AG20443 (cell line): ENCODE measurements at regions not wholly inside any gene's neighbourhood (a gene's known extent, or its start where the extent isn't known, plus 50 kb on each side); places are given as distances from the start of the nearest gene placed in this dataset.
"Not testable (repeated sequence)": the region's sequence is repeated elsewhere in the genome, so short reads cannot be mapped to it uniquely, and the experiment has no call there.

Source experiments
- DNase-seq: peaks from one replicate; pipeline ENCODE4 v3.0.0; 2012; ENCODE audit warnings: low spot score, mixed read lengths

DNA sequence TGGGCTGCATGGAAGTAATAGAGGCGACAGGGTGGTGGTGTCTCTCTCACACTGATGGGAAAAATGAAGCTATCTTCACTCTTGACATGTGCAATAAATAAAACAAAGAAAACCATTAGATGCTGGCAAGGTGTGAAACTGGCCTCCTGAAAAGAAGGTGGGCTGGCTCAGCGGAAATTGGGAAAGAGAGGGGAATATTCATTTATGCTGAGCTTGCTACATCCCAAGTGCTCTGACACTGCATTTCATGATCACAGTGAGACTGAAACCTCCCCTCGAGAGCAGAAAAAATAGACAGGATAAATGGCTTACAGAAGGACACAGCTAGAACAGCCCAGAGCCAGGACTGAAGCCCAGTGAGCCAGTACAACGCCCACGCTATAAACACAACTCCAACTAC, 112.1 kb upstream of the SMLR1 start:
- DNase-seq: no peak

DNA sequence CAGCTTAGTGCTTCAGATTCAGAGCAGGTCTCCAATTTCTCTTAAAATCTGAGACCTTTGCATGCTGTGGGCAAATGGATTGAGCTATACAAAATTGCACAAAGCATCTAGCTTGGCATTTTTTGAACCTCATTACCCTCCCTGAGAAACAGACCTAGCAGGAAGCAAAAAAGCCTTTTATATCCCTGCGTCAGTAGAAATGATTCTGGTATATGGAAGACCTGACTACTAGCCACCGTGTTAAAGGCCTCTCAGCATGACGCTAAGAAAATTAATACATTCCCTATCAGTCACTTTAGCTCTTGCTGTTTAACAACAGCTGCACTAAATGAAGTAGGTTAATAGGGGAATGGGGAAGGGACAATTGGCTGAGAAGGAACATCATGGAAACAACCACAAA, 110.7 kb upstream of the SMLR1 start:
- no peak for DNase-seq

DNA sequence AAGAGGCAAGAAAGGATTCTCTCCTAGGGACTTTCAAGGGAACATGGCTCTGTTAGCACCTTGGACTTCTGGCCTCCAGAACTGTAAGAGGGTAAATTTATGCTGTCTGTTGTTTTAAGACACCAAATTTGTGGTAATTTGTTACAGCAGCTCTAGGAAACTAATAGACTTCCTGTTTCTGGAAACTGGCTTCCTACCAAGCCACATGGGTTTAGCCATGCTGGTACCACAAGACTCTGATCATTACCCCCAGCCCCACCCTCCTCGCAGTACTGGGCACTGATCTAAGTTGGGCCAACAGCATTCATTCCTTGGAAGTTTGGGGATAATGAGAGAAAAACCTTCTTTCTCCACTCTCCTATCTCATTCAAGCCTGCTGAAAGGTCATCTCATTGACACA, 109.5 kb upstream of the SMLR1 start:
- no peak for DNase-seq

DNA sequence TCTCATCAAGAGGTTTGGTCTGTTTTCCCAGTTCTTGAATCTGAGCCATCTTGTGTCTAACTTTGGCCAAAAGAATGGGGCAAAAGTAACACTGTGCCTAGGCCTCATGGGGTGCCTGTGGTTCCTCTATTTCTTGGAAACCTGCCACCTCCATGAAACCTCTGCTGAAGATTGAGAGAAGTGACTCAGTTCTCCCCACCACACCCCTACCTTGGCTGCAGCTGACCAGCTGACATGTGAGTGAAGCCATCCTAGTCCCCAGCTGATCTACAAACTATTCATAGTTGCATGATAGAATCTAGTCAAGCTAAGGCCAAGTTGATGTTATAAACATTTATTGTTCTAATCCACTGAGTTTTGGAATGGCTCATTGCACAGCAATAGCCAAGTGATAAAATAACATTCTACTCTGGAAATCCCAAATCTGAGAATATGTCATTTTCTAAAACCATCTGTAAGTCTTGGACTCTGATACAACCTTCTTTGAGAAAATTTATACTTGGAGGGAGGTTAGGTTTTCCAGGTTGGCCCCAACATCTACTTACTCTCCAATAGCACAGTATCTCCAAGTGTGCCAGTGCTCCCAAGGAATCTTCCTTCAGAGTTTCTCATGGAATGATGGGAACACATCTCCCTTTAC, 107.0 kb upstream of the SMLR1 start:
- no peak for DNase-seq

DNA sequence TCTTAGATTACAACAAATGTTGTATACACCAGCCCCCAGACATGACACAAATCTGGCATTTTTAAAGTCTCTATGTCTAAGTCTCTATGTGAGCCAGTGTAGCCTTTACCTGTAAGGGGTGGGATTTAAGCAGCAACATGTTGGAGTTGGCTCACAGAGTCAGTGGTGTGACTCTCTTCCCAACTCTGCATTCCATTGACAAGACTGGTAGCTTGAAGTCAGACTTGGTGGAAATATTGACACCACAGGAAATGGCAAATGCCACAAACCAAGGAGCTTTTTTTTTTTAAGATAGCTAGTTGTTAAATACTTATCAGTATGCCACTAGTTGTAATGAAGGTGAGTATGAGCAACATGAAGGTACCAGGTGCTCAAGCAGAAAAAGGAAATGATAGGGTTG, 103.1 kb upstream of the SMLR1 start:
- DNase-seq: no peak

DNA sequence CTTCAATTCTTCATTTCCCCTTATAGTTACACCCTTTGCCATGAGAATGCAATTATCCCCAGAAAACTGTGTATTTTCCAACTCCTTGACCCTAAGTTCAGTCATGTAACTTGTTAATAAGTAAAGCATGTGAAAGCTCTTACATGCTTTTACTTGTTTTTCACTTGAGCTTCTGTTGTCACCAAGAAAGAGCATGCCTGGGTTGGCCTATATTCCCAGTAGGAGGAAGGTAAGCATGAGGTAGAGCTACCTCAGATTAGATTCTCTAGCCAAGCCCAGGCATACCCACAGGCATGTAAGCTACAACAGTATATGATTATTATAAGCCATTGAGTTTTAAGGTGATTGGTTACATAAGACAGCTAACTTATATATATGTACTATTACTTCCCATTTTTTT, 101.7 kb upstream of the SMLR1 start:
- DNase-seq: no peak

DNA sequence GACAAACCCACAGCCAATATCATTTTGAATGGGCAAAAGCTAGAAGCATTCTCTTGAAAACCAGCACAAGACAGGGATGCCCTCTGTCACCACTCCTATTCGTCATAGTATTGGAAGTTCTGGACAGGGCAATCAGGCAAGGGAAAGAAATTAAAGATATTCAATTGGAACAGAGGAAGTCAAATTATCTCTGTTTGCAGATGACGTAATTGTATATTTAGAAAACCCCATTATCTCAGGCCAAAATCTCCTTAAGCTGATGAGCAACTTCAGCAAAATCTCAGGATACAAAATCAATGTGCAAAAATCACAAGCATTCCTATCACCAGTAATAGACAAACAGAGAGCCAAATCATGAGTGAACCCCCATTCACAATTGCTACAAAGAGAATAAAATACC, 99.1 kb upstream of the SMLR1 start:
- DNase-seq: not testable (repeated sequence)

DNA sequence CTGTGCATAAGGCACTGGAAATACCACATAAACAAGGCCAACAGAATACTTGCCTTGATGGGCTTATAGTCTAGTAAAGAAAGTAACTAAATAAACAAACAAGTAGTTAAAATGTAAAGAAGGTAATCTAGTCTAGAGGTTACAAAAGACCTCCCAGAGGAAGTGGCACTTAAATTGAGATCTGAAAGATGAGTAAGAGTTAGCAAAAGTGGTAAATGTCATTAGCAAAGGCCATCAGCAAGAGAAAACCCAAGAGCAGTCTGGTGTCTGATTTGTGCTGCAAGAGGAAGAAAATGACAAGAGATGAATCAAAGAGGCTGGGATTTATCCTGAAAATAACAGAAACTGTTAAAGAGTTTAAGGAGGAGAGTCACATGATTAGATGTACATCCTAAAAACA, 96.6 kb upstream of the SMLR1 start:
- no peak for DNase-seq

DNA sequence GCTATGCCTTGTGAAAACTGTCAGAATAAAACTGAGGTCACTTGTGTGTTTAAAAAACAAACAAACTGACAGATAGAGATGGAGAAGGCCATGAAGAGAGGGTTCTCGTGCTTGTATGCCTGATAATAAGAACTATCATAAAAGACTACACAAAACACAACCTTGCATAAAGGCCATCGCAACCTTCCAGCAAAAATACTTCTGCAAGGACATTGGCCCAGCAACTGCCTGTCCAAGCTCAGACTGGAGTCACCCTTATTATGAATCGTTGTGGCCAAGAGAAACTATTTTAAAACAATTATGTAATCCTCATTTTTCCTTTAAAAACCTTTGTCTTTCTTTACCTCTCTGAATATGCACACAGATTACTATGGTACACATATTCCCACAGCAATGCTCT, 93.0 kb upstream of the SMLR1 start:
- DNase-seq: no peak

DNA sequence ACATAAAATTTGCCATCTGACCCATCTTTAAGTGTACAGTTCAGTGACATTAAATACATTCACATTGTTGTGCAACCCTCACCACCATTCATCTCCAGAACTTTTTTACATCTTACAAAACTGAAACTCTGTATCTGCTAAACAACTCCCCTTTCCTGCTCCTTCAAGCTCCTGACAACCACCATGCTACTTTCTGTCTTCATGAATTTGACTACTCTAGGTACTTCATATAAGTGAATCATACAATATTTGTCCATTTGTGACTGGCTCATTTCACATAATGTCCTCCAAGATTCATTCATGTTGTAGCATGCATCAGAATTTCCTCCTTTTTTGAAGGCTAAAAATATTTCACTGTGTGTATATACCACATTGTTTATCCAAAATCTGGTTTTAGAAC, 86.9 kb upstream of the SMLR1 start:
- no peak for DNase-seq

DNA sequence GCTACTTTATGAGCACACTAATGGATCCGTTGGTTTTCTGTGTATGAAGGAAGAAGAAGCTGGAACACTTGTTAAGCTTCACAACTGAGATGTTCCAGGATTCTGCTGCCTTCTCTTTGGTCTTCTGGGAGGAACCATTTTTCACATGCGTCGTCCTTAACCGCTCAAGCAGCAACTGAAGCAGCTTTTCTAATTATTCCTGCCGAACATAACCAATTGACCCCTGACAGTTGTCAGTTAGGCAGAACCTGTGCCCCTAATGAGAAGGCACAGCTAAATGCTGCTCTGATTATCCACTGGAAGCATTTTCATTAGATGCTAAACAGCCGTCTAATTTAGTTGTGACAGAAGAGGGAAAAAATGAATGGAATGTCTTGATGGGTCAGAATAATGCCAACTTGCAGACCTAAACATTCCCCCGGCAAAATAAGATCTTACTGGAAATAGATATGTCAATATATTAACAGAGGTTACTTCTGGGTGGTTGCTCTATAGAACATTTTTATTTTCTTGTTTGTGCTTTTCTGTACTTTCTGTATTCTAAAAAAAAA, 85.0 kb upstream of the SMLR1 start:
- DNase-seq: no peak

DNA sequence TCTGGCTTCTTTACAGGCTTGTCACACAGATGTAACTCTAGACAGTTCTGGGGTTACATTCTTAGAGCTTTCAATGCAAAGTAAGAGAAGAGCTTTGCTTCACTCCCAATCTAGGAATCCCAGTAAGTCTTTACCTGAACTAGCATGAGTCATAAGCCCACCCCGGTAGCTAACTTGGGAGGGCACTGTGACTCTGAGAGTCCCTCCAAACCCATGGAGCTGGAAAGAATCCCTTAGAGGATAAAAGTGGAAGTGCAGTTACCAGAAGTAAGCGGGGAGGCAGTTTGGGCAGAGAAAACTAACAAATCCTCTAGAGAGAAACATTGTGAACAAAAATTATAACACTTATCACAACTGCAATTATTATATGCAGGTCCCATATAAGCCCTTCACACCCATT, 84.0 kb upstream of the SMLR1 start:
- no peak for DNase-seq

DNA sequence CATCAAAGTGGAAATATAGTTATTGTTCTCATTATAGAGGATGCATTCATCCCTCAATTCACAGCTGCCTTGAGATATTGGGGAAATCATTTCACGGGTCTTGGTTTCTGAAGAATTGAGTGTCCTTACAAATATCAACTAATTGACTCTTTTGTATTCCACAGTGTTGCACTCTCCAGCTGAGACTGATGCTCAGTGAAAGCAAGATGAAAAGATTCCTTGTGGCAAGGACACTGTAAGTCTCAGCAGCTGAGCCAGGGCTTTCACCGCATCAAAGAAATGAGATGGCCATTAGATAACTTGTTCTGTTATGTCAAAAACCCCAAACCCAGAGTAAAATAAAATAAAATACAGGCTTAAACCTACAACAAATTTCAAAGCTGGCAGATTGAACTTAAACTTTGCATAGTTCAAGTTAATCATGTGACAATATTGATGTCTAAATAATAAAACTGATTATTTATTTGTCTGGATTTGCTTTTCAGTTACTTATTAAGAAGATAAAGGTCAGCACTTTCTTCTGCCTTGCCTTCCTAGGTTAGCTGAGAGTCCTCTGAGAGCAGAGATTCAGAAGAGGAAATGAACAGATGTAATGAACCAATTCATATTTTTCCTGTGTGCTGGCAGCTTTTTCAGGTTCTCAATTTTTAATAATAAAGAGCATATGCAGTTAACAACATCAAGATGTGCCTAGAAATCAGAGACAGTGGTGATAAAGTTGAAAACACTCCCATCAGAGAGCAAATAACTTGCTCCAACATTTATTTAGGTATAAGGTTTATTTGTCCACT, 82.4 kb upstream of the SMLR1 start:
- DNase-seq: no peak

DNA sequence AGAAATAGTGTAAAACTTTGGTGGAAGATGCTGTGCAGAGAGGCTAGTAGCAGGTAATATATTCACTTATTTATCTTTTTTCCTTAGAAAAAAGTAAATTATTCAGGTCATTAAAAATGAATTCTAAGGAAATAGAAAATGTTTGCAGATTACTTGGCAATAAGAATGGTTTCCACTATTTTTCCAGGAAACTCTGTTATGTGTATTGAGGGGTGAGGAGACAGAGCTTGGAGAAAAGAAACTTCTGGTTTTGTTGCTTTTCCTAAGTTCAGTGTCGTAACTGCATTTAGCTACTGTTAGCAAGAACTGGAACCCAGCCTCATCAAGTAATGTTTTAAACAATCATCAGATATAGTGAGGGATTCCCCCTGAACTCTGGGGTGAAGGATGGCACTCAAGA, 79.2 kb upstream of the SMLR1 start:
- DNase-seq: no peak

DNA sequence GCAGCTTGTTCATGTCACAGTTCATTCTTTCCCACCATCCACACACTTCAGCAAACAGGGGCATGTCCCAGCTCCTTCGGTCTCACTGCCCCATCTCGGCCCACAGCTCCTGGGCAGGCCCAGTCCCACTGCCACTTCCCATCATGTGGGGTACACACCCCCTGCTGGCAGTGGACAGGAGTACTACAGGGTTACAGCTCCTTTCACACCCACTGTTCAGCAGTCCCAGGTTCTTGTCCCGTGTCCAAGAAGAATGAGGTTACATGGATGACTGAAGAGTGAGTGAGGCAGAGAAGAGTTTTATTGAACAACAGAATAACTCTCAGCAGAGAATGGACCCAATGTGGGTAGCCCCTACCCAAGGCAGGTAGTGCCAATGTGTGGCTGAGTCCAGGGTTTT, 77.8 kb upstream of the SMLR1 start:
- DNase-seq: no peak

DNA sequence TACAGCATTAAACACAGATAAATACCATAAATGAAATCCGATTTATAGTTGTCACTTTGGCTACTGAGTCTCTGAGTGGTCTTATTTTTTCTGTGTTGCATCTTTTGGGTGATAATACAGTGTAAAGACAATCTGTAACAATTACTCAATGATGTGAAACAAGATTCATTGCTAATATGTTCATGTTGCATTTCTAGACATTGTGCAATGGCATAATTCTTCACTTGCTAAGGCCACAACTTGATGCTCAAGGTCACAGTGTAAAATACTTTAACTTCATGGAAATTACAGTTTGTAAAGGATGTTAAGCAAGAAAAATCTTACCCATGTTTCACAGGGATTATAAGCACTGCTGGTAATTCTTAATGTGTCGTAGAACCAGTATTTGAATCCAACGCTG, 74.9 kb upstream of the SMLR1 start:
- DNase-seq: no peak

DNA sequence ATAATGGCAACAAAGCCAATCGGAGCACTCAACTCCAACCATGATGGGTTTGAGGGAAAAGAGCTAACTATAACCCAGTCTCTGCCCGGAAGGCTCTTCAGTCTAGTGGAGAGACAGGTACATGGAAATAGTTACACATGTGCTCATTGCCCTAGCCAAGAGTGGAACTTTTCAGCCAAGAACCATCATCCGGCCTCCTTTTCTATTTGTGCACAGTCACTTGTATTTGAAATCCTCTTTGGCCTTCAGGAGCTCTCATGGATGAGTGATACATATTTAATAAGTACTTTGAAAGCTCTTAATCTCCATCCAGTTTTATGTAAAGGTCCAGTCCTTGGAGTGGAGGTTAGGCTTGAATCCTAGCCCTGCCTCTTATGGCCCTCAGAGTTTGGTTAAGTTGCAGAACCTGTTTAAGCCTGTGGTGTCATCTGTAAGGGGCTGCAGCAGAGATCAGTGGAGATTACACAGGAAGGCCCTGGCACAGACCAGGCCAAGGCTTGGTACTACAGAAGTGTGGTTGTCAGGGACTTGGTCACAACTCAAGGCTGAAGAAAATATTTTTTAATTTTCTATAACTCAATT, 72.3 kb upstream of the SMLR1 start:
- DNase-seq: no peak

DNA sequence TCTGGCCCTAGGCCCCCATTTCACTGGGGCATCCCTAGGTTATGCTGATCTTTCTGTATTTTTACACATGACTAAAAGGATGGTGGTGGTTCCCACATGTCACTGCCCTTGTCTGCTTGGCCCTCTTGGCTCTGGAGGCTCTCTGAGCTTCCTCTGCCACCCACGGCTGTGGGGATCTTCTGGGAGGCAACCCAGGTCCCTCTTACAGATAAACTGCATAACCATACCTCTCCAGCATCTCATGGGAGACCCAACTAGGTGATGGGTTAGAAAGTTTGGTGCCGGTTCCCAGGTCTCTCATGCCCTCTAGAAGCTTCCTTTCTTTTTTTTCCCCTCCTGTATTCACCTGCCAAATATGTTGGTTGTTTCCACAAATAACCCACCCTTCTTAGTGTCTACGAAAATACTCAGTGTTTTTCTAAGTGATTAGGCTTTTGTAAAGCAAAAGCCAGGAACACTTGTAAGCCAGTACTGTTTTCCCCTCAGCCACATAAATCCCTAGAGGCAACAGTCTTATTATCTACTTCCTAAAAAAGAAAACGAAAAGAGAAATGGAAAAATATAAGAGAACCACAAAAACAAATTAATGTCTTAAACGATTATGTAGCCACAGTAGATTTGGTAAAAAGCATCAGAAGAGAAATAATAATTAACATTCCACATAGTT, 71.7 kb upstream of the SMLR1 start:
- DNase-seq: no peak

DNA sequence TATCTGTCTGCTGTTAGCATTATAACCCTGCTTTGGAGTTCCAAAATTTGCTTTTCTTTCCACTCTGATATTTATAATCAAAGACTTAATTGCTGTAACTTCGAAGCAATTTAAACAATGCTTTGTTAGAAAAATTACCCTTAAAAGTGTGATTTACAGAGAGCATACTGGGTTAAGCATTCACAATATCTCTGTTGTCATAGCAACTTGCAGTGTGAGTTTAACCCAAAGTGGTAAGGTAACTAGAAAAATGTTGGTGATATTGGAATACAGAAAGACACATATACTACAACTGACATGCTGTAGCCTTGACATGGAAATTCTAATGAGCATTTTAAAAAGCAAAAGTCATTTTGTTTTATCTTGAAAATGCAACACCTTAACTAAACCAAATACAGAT, 70.4 kb upstream of the SMLR1 start:
- DNase-seq: no peak

DNA sequence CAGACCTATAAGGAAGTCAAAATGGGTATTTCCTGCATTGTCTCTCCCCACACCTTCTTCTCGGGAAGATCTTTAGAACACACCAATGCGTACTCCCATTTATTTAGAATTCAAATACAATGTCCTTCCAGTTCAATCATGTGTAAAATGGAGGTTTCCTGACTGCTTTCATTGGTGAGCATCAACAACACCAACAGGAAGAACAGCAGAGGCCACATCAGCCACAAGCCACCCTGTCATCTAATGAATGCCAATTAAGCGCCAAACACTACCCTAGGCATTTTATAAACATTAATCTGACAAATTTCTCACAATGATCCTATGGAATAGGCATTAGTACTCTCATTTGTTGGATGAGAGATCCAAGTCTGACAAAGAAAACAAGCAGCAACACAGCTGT, 68.4 kb upstream of the SMLR1 start:
- DNase-seq: no peak

DNA sequence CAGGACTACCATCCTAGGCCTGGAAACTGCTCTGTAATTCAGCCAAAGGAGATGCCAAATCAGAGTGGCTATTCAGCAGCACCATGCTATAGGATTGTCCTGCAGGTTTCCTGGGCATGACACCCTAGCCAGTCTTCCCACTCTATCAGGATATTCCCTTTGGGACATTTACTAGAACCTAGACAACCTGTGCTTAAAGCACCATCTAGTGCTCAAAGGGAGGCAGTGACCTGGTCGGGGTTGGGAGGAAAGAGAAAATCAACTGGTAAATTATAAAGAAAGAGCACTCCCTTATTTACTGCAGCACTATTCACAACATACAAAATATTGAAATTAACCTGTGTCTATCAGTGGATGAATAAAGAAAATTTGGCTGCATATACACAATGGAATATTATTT, 67.2 kb upstream of the SMLR1 start:
- peak; percentile 56 for DNase-seq

DNA sequence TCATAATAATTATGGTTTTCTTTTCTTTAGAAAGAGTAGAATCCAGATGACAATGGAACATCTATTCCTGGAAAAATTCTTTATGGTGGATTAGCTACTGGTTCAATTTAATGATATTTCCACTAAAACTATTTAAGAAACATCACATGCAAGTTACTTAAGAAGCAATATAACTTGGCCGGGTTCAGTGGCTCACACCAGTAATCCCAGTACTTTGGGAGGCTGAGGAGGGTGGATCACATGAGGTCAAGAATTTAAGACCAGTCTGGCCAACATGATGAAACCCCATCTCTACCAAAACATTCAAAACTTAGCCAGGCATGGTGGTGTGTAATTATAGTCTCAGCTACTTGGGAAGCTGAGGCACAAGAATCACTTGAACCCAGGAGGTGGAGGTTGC, 65.9 kb upstream of the SMLR1 start:
- DNase-seq: no peak

DNA sequence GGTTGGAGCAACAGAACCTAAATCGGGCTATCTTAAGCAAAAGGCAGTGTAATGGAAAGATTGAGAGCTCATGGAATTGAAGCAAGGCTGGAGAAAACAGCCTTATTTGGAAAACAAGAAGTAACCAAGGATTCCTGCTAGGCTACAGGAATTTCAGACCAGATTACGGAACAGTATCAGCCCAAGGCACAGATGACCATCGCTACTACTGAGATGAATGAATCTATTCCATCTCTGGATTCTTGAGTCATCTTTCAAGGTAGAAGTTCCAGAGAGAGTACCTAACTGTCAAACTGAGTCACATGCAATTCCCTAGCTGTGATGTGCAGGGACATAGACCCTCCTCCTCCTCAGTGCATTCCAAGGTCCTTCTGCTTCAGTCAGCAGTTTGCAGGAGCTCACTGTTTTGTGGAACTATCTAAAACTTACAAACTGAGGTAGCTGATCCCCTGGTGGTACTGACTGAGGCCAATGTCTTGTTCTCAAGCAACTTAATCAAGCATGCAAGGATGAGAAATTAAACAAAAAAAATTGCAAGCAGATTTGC, 62.0 kb upstream of the SMLR1 start:
- DNase-seq: peak; percentile 19
